ENCODE measurements at regions not wholly inside any gene's neighbourhood (a gene's known extent, or its start where the extent isn't known, plus 50 kb on each side); places are given as distances from the start of the nearest gene placed in this dataset.
"Not testable (repeated sequence)": the region's sequence is repeated elsewhere in the genome, so short reads cannot be mapped to it uniquely, and the experiment has no call there.

GRCh38 chr7:109467729-109468128 is 898.1 kb downstream of the DNAJB9 start:
- TF ChIP-seq CTCF, POLR2A (IDR thresholded peaks at IDR 0.05): not testable (repeated sequence)

Data from lower leg skin (tissue), 3 donors.